ENCODE measurements at regions not wholly inside any gene's neighbourhood (a gene's known extent, or its start where the extent isn't known, plus 50 kb on each side); places are given as distances from the start of the nearest gene placed in this dataset.
"Not testable (repeated sequence)": the region's sequence is repeated elsewhere in the genome, so short reads cannot be mapped to it uniquely, and the experiment has no call there.

DNA sequence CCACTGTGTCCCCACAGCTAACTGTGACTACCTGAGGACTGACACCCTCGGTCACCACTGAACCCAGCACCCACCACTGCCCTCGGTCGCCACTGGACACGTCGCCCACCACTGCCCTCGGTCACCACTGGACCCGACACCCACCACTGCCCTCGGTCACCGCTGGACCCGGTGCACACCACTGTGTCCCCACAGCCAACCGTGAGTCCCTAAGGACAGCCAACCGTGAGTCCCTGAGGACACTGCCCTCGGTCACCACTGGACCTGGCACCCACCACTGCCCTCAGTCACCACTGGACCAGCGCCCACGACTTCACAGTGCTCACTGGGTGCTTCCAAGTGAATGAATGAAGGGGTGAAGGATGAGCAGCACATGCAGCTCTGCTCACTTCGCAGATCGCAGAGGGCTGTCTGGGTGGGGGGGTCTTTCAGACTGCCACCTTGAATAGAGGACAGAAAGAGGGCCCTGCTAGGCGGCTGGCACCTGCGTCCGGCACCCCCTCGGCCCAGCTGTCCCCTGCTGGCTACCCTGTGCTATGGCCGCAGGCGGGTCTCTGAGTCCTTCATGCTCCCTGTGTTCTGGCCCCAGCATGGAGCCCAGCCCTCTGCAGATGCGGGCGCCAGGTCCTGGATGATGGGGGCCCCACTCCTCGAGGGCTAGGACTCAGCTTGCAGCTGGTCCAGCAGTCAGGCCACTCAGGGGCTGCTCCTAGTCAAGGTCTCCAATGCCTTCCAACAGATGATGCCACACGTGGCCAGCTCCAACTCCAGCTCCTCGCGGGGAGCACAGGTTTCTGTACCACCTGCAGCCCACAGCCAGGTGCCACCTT, 51.4 kb upstream of the GPC1 start:
- DNase-seq, result no peak

DNA sequence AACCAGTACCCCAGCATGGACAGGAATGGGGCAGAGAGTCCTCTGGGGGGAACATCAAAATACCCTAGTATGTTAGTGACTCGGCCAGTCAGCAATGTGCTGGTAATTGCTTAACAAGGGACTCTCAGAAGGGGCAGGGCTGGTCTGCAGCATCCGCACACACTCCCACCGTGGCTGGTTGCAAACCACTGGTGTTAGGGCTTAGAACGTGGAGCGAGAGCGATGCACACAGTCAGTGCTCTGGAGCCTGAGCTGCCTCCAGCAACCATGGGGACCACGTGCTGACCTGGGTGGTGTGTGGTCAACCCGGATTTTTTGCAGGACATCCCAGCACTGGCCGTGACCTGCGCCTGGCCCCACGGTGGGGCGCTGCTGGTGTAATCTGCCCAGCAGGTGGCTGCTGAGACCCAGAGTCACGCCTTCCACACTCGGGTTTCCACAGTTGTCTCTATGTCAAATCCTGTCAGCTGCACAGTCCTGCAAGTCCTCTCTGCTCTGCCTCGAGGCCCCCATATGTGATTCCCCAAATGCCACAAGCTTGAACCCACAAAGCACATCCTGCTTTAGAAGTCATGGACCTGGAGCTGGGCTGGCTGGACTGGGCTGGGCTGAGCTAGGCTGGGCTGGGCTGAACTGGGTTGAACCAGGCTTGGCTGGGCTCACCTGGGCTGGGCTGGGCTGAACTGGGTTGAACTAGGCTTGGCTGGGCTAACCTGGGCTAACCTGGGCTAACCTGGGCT, 50.6 kb upstream of the GPC1 start:
- DNase-seq, result no peak

DNA sequence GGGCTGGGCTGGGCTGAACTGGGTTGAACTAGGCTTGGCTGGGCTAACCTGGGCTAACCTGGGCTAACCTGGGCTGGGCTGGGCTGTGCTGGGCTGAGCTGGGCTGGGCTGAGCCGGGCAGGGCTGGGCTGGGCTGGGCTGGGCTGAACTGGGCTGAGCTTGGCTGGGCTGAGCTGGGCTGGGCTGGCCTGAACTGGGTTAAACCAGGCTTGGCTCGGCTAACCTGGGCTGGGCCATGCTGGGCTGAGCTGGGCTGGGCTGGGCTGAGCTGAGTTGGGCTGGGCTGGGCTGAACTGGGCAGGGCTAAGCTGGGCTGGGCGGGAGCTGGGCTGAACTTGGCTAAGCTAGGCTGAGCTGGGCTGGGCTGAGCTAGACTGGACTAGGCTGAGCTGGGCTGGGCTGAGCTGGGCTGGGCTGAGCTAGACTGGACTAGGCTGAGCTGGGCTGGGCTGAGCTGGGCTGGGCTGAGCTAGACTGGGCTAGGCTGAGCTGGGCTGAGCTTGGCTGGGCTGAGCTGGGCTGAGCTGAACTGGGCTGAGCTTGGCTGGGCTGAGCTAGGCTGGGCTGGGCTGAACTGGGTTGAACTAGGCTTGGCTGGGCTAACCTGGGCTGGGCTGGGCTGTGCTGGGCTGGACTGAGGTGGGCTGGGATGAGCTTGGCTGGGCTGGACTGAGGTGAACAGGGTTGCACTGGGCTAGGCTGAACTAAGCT, 49.9 kb upstream of the GPC1 start:
- not testable (repeated sequence) for DNase-seq

Measured in EL (cell line).